Neural progenitor cell (in vitro differentiated cells): ENCODE measurements at regions not wholly inside any gene's neighbourhood (a gene's known extent, or its start where the extent isn't known, plus 50 kb on each side); places are given as distances from the start of the nearest gene placed in this dataset.

Experiments
- EZH2 ChIP-seq: fragments of 200-600 bp; sonication (generic); IDR thresholded peaks from 2 replicates; pipeline ENCODE4 v1.6.1; 2017; ENCODE audit warnings: antibody characterized with exemption, mild to moderate bottlenecking, moderate library complexity
- EZH2phosphoT487 ChIP-seq: fragments of 200-600 bp; sonication (generic); IDR thresholded peaks from 2 replicates; pipeline ENCODE4 v1.6.1; 2017; ENCODE audit warnings: antibody characterized with exemption
- TF ChIP-seq, protein P1 (sequence below): fragments of 200-600 bp; sonication (generic); IDR thresholded peaks from 2 replicates; pipeline ENCODE4 v1.5.1; 2017; ENCODE audit warnings: antibody characterized with exemption, mild to moderate bottlenecking

DNA sequence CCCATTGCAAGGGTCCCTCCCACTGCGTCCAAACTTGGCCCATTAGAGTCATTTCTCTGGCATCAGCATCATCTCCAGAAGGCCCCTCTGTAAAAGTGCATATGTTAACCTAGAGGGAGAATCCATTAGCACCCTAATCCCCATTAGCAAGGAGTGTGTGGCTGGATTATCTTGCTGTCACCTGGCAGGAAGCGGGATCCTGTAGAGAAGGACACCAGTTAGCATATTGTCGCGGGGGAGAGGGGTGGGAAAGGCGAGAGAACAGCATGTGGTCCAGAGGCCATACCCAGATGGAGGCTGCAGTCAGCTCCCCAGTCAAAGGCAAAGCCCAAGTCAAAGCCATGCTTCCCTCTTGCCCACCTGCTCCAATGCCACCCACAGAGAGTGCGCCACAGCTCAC, 64.0 kb downstream of the OLIG1 start:
- TF ChIP-seq, protein P1, sequence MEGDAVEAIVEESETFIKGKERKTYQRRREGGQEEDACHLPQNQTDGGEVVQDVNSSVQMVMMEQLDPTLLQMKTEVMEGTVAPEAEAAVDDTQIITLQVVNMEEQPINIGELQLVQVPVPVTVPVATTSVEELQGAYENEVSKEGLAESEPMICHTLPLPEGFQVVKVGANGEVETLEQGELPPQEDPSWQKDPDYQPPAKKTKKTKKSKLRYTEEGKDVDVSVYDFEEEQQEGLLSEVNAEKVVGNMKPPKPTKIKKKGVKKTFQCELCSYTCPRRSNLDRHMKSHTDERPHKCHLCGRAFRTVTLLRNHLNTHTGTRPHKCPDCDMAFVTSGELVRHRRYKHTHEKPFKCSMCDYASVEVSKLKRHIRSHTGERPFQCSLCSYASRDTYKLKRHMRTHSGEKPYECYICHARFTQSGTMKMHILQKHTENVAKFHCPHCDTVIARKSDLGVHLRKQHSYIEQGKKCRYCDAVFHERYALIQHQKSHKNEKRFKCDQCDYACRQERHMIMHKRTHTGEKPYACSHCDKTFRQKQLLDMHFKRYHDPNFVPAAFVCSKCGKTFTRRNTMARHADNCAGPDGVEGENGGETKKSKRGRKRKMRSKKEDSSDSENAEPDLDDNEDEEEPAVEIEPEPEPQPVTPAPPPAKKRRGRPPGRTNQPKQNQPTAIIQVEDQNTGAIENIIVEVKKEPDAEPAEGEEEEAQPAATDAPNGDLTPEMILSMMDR: no peak
- TF ChIP-seq EZH2: no peak
- no peak for TF ChIP-seq EZH2phosphoT487
